GM21619 (cell line): ENCODE measurements at regions not wholly inside any gene's neighbourhood (a gene's known extent, or its start where the extent isn't known, plus 50 kb on each side); places are given as distances from the start of the nearest gene placed in this dataset.
A peak's percentile ranks its signal among the peaks of the same experiment; 100 is the strongest.

Experiments used
- ATAC-seq: cut with Tn5 transposase; IDR thresholded peaks from one replicate; pipeline ENCODE4 v1.9.1; 2021; ENCODE audit not compliant: unreplicated experiment

DNA sequence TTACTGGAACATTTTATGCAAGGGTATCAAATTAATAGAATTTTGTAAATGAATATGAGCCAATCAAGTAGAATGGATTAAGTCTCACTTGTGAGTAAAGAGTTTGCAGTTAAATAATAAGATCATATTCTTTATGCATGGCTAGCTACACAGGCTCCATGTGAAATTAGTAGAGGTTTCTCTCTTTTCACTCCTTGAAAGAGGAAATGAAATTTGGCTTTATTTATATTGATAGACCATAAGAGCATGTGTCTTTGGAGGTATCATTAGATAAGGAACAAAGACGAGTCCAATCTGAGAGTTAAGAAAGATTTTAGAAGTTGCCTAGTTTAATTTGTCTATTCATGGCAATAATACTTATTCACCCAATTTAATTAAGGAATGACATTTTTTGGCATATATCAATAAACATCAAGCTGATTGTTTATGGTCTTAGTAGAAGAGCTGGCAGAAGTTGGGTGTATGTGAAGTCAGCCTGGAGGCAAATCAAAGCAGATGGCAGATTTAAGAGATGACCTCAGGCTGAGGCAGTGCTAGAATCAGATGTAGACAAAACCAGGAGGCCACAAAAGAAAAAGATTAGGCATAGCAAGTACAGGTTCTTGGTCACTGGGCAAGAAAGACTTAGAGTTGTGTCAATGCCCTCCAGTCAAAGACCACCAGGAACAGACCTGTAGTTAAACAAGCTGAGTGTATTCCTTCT is 406.5 kb upstream of the ARHGEF26 start:
- ATAC-seq: no peak

DNA sequence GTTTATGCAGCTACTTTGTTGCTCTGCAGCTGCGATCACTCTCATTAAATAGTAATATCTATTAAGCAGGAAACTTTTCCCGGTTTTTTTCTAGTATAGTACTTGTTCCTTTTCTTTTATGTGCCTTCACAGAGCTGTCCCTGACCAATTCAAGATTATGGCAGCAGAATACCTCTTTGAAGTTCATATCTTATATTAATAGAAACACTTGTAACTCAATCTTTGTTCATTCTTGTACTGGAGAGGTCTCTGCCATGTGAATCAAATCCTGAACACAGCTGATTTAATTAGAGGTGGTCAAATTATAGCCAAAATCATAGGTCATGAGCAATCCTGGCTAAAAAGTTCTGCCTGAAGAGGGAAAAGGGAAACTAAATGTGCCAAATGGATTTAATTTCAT is 399.0 kb upstream of the ARHGEF26 start:
- ATAC-seq: no peak

DNA sequence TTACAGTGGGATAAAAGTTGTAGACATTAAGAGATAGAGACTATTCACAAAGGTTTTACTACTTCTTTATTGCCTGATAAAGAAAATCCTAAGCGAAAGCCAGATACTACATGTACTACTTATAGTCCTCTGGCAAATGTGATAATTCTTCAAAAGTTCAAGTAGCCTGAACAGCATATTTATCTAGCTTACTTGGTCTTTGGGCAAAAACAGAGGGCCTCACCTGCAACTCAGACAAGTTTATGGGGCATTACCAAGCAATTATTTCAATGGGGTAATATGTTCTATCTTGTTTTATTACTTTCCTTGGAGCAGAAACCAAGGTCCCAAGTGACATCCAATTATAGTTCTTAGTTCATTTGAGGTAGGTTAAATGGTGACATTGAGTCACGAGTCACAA is 390.1 kb upstream of the ARHGEF26 start:
- ATAC-seq: no peak

DNA sequence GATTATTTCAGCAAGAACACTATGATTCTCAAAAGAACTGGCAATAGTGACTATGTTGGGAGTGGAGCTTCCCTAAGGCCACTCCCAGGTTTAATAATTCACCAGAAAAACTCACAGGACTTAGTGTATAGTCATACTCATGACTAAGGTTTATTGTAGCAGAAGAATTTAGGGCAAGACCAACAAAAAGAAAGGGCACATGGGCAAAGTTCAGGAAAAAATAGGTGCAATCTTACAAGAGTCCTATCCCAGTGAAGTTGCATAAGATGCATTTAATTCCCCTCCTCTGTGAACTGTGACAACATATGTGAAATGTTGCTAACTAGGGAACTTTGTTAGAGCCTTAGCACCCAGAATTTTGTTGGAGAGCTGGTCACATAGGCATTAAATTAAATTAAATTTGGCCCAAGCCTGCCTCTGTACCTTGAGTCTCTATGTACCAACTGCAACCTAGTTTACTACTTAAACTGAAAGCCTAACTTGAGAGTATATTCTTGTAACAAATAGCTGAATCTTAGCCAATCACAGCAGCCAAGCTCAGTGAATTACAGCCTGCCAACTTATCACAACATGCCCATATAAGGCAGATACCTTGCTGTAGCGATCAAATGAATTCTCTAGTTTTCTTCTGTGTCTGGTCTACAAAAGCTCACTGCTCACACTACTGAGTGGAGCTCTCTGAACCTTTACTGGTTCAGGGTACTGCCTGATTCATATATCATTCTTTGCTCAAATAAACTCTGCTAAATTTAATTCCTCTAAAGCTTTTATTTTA is 386.2 kb upstream of the ARHGEF26 start:
- no peak for ATAC-seq

DNA sequence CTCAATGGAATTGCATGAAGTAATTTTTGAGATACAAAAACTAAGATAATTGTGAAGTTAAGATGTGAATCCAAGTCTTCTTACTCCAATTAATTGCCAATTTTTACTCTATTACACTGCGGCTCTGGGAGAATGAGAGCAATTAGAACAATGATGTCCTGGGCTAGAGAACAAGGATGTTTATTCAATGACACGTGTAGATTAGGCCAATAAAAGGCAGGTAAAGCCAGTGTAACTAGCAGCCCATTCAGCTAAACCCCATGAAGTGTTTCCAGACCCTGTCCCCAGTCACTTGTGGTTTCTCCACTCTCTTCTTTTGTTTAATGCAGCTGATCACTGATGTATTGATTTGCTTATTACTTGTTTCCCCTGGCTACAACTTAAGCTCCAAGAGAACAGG is 381.1 kb upstream of the ARHGEF26 start:
- no peak for ATAC-seq

DNA sequence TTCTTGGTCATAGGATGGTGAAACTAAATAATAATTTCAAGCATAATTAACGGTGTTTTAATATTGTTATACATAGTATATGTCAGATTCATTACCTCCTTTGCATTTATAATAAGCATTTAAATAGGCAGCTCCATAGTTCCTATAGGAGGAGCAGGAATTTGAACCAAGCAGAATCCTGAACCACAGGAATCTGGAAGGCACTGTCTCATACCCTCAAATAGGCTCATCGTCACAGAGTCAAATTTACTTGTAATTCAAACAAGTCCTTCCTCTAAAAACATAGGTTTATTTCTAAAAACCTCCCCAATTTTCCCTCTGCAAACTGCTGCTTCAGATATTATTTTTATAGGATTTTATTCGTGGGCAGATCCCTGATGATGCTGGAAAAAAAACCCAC is 376.3 kb upstream of the ARHGEF26 start:
- no peak for ATAC-seq

DNA sequence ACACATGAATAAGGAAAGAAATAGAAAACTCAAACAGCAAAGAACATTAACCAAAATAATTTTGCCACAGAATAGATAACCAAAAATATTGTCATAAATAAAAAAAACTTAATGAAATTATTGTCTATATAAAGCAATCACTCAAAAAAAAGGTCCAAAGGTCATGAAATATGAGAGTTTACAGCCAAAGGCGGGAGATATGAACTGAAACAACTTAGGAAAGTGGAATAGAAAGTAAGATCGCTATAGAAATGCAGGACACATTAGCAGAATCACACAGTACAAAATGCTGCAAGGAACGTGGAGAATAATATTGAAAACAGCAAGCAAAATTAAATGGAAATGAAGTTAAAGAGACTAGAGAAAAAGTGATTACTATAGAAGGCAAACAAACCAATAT is 375.0 kb upstream of the ARHGEF26 start:
- no peak for ATAC-seq

DNA sequence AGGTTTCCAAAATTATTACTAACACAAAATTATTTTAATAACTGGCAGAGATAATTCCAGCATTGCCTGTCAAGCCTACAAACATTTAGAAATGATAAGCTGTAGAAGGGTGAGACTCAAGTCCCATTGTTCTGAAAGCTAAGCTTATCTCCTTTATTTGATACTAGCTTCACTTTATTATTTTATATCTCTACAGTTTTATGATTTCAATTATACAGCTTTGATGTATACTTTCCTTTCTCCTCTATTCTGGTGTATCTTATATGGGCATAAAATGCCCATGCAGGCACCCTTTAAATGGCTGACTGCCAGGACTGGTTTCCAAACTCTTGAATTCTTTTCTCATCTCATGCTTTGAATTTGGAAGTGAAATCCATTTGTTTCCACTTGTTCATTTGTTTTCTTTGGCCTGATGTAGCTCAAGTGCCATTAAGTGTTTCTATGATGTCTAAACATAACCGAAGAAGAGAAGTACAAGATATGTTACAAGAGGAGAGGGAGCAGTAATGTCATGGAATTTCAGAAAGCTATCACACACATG is 372.1 kb upstream of the ARHGEF26 start:
- no peak for ATAC-seq

DNA sequence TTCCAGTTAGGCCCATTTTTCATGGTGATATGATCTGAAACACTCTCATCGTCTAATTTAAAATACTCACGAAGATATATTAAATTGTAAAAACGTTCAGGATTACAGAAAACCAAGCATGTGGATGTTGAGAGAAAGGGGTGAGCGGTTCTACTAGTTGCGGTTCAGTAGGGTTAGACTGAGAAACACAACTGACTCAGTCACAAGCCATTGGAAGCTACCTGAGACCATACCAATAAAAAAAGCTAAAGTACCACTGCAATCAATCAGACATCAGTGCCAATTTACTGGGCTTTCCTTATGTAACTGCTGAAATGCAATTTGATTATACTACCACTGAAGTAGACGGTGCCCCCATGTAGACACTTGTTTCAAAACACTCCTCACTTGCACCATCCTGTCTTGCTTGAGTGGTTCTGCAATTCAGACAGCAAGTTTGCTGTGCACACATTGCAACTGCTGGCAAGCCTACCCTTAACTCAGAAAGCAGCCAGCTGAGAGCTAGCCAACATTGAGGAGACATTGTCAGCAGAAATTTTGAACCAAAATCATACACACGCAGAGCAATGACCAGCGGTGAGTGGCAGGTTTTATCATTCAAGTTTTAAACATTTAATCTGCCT is 368.7 kb upstream of the ARHGEF26 start:
- no peak for ATAC-seq

DNA sequence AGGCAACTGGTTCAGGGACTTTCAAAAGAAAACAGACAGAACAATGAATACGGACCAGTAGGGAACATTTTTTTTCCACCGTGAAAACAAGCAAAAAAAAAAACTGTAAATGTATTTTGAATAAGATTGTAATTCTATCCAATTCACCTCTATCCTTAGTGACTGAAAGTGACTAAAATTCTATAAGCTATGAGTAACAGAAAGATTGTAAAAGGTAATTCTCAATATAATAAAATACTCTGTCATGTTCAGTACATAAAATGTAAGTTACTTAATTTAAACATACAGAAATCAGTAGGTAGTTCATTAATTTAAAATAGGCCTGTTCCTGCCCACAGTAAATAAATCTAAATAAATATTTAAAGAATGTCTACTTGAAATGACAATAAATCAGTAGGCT is 368.2 kb upstream of the ARHGEF26 start:
- no peak for ATAC-seq

DNA sequence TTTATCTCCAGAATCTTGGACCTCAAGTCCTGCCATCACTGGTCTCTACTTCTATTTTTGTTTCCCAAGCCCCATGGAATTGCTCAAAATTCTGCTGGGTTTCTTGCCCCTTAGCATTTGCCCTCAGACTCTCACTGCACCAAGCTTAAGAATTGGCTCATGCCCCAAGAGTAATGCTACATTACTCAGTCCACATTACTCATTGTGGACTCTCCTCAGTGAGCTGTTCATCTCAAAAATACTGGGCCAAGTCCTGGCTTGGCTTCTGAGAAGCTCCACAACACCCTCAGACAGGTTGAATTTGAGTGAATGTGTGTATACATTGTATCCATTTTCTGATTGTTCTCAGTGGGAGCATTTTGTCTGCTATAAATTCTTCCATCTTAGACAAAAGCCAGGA is 364.4 kb upstream of the ARHGEF26 start:
- no peak for ATAC-seq

DNA sequence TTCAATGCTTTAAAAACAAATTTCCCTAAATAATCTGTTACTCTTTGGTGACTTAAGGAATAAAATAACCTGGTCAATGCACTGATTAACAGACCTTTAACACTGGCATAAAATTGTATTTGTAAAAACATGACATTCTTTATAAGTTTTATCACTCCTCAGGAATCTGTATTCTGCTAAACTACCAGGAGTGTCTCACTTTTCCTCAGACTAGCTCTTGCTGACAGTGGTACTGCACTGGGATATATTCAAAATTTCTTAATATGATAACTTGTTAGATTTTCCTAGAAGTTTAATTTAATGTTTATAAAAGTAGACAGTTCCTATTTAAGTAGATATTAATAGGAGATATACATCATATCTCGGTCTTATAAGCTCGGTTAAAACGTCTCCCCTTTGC is 363.4 kb upstream of the ARHGEF26 start:
- no peak for ATAC-seq

DNA sequence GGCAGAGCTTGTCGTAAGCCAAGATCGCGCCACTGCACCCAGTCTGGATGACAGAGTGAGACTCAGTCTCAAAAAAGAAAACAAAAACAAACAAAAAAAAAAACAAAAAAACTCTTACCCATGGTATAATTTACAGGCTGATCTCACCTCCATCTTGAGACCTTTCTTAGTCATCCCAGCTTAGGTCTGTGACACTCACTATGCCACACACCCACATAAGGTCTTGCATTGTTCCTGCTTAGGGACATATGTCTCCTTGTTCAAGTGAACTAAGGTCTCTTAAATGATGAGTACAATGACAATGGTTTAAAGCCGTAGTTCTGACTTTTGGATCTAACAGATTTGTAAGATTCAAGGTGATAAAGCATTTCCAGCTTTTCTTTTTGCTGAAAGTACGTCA is 360.2 kb upstream of the ARHGEF26 start:
- no peak for ATAC-seq

DNA sequence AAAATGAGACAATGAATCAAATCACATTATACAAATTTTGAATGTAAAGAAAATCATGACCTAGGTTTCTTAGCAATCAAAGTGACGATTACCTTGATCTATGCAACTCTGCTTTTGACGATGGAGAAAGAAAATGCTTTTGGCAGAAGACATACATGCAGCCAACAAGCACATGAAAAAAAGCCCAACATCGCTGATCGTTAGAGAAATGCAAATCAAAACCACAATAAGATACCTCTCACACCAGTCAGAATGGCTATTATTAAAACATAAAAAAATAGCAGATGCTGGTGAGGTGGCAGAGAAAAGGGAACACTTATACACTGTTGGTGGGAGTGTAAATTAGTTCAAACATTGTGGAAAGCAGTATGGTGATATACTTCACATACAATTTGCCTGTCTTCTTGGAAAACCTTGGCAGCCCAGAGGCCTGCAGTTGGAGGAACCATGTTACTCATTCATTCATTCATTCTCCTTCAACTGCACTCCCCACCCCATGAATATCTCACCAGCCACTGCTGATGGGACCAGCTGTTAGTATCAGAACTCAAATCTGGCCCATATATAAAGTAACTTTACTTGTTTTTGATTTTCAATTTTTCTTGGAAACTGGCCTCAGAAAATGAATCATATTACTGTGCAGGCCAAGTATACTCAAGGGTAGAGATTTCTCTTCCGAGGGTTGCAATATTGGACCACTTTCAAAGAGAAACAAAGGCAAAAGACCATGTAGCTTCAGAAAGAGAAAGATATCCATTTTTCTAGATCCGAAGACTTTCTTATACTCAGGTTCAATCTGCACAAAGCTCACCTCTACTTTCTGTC is 358.6 kb upstream of the ARHGEF26 start:
- no peak for ATAC-seq

DNA sequence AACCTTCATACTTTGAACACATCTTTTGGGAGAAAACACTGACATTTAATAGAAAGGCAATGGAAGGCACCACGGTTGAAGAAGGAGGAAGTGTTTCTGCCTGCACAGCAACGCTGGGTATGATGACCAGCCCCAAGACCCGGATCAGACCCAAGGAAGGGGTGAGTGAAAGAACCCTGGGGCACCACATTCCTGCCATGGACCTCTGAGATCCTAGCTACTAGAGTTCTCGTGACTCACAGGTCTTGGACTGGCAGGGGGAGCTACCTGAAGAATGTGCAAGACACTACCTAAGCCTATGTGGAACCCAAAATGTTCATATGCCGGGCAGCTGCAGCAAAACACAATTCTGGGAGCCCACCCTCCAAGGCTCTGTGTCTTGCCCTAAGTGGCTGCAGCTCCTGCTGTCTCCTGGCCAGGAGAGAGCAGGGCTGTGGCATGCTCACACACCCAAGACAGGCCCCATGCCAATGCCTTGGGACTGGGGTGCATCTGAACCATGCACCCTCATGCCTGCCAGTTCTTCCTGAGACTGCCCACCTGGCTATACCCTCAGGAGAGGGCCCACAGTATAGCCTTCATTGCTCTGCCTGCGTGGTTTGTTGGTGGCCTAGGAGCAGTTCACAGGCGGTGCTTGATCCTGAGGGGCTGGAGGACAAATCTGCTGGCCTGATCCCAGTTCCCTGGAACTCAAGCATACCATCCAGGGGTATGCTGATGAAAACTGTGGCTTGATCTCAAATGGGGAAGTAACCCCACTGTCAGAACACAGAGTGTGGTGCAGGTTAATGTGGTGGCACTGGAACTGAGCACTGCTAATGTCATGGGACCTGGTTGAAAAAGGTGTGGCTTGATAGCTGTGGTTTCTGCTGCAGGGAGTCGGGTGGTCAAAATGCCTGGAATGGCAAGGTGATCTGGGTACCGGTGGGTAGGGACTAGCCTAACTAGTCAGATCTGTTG is 353.3 kb upstream of the ARHGEF26 start:
- no peak for ATAC-seq

DNA sequence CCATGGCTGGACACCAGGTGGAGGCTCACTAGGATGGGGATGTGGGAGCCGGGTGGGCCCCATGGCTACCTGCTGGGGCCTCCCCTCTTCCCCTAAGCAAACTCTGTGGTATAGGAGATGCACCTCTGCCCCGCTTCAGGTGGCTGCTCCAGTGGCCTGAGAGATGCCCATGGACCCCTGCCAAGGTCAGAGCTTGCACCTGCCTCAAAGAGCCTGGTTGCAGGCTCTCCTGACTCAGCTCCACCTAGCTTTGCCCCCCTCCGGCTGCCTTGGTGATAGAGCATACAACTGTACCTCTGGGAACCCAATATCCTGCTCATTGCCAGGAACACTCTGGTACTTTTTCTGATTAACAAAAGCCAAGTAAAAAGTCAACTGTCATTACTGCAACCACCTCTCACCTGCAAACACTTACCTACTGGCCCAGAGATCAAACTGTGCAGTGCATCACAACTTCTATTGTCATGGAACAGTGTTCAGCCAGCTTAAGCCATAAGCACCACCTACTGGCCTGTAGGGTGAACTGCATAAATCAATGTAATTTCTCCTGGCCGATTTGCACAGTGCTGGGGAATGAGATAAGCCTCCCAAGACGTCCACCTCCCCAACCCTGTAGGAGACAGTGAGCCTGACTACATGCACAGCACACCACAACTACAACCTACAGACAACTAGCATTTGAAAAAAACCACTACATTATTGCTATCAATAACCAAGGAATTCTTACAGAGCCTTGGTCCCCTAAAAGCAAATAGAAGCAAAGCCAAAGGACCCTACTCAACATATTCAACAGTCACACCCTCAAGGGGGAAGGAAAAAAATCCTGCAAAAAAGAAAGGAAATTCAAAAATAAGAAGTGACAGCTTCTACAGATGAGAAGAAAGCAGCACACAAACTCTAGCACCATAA is 352.4 kb upstream of the ARHGEF26 start:
- peak; percentile 92 for ATAC-seq

DNA sequence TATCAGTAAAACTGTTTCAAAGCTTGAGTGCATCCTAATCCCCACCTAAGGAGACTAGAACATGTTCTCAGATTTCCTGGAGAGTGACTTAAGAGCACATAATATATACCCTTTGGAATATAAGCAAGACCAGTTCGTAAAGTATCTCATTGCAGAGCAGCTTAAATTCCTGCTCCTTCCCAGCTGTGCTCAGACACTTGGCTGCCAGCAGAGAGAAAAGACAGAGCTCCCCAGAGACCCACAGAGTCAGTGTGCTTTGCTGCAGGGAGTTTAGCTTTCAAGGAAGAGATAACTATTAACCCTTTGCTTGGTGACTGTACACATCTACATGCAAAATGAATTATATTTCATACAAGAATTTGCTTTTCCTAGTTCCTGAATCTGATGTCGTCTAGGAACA is 338.1 kb upstream of the ARHGEF26 start:
- no peak for ATAC-seq

DNA sequence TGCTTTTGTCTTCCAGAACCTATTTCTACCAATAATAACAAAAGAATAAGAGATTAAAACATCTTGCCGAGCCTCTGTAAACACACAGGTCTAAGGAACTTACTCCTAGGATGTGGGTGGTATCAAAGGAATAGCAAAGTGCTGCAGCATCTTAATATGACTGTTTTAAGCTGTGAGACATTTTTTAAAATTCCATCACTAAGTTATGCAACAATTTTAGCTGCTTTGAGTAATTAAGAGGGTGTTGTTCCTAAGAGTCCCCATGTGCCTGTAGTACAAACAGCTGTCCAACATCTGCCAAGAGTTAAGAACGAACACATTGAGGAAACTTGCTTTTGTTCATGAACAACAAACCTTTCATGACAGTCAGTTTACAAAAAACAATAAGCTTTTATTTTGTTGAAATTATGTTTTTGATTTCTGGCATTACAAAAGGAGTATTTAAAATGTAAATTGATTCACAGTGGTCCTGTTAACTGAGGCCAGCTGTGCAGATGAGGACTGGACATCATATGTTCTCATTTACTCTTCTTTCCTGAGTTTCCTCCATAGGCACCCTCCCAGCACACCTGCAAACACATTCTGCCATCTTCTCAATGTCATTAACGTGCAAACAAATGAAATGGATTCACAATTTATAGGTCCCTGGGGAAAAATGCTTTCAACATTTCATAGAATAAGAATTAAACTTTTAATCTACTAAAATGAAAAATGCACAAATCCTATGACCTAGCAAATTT is 337.3 kb upstream of the ARHGEF26 start:
- no peak for ATAC-seq
